ENCODE measurements at regions not wholly inside any gene's neighbourhood (a gene's known extent, or its start where the extent isn't known, plus 50 kb on each side); places are given as distances from the start of the nearest gene placed in this dataset.

- intact Hi-C loops (cut with micrococcal nuclease) = no loop called here
These were observed 50.5 kb upstream of the SPATA13 start for GRCh38 chr13:24110011-24110410.

More at GRCh38 chr13:24110011-24110410, 50.5 kb upstream of the SPATA13 start:
- Mint-ChIP-seq H3K36me3 (ENCODE audit: low read depth) (no peaks in the 10 kb centered on the region), H3K27ac (no peak overlapping the region), H3K27me3 (peaks cover 1% of the 10 kb centered on the region), H3K4me1 (ENCODE audit: low read depth) (no peaks in the 10 kb centered on the region), H3K9me3 (no peaks in the 10 kb centered on the region), H3K4me3 (no peak overlapping the region)
- ChIA-PET CTCF (interaction anchor here (0.6 kb wide), 1 partner anchor 121 kb away, joined by 3 read pairs; no protein-coding TSS in a partner anchor), POLR2A (no interaction called here)
- DNase-seq (no peak), ATAC-seq (no peak)
- TF ChIP-seq CTCF (IDR thresholded peaks at IDR 0.05) = no peak
